Coronary artery (tissue), 2 donors: ENCODE measurements at regions not wholly inside any gene's neighbourhood (a gene's known extent, or its start where the extent isn't known, plus 50 kb on each side); places are given as distances from the start of the nearest gene placed in this dataset.
"Not testable (repeated sequence)": the region's sequence is repeated elsewhere in the genome, so short reads cannot be mapped to it uniquely, and the experiment has no call there.

Experiments
- DNase-seq: peaks from one replicate; pipeline ENCODE4 v3.0.0-alpha.2; 2017; ENCODE audit warnings: low spot score
- H3K27ac ChIP-seq, 2 donors: fragments of 200-600 bp; sonication (generic); one replicate each; pipeline ENCODE4 v1.5.1; 2016 to 2019
- H3K4me3 ChIP-seq: fragments of 200-600 bp; sonication (generic); 2 replicates; pipeline ENCODE4 v1.5.1; 2016; ENCODE audit warnings: mild to moderate bottlenecking, moderate library complexity
- CTCF ChIP-seq: fragments of 200-600 bp; sonication (generic); IDR thresholded peaks from one replicate; pipeline ENCODE4 v1.5.1; 2019; ENCODE audit warnings: antibody characterized with exemption

GRCh38 chr3:20391644-20392043 lies 205.6 kb upstream of the SGO1 start:
- no peak overlapping the region for H3K4me3 ChIP-seq
- no peak overlapping the region for H3K27ac ChIP-seq
- no peak for TF ChIP-seq CTCF
- DNase-seq = no peak

GRCh38 chr3:20388971-20389370 lies 203.0 kb upstream of the SGO1 start:
- Histone ChIP-seq H3K4me3 (no peak overlapping the region), H3K27ac (no peak overlapping the region)
- no peak for TF ChIP-seq CTCF
- DNase-seq = no peak

GRCh38 chr3:20380295-20380694 lies 194.3 kb upstream of the SGO1 start:
- TF ChIP-seq CTCF = no peak
- no peak overlapping the region for H3K4me3 ChIP-seq
- no peak overlapping the region for H3K27ac ChIP-seq
- no peak for DNase-seq

GRCh38 chr3:20378315-20378714 lies 192.3 kb upstream of the SGO1 start:
- Histone ChIP-seq H3K27ac (no peak overlapping the region), H3K4me3 (no peak overlapping the region)

GRCh38 chr3:20376665-20377217 lies 190.7 kb upstream of the SGO1 start:
- TF ChIP-seq CTCF = no peak
- Histone ChIP-seq H3K27ac (no peak overlapping the region), H3K4me3 (no peak overlapping the region)
- no peak for DNase-seq

More at GRCh38 chr3:20378315-20378714, 192.3 kb upstream of the SGO1 start:
- DNase-seq = no peak
- TF ChIP-seq CTCF = no peak

GRCh38 chr3:20375302-20375701 lies 189.3 kb upstream of the SGO1 start:
- Histone ChIP-seq H3K27ac (no peak overlapping the region), H3K4me3 (no peak overlapping the region)

GRCh38 chr3:20370273-20371063 lies 184.5 kb upstream of the SGO1 start:
- not testable (repeated sequence) for H3K4me3 ChIP-seq, DNase-seq, H3K27ac ChIP-seq

More at GRCh38 chr3:20375302-20375701, 189.3 kb upstream of the SGO1 start:
- DNase-seq = no peak
- no peak for TF ChIP-seq CTCF
